ENCODE measurements at regions not wholly inside any gene's neighbourhood (a gene's known extent, or its start where the extent isn't known, plus 50 kb on each side); places are given as distances from the start of the nearest gene placed in this dataset.

DNA sequence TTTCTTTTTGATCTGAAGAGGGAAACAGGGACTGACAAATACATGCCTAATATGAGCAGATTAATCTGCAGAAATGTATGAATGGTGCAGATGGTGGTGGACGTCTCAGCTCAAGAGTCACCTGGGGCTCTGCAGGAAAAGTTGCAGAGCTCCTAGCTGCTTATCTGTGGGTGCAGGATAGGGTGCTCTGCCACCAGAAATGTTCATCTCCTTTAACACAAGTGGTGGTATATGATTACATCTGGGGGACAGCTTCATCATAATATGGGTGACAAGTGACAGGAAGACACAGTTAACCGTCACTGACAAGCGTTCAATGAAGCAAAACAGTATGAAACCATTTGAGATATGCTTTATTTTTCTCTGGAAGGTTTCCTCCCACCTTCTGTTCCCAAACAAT is 121.2 kb upstream of the LINC00305 start:
- TF ChIP-seq CTCF (conservative IDR thresholded peaks at IDR 0.05 in 1 of 2, IDR thresholded peaks at IDR 0.05 in 1 of 2; ENCODE audit: low read depth in 1 of 2, low read length in 2 of 2) (no peak), EZH2 (IDR thresholded peaks at IDR 0.05; ENCODE audit: low read length, missing control alignments) (no peak)

Data from fibroblast of lung (primary cell).